ENCODE measurements at regions not wholly inside any gene's neighbourhood (a gene's known extent, or its start where the extent isn't known, plus 50 kb on each side); places are given as distances from the start of the nearest gene placed in this dataset.

DNA sequence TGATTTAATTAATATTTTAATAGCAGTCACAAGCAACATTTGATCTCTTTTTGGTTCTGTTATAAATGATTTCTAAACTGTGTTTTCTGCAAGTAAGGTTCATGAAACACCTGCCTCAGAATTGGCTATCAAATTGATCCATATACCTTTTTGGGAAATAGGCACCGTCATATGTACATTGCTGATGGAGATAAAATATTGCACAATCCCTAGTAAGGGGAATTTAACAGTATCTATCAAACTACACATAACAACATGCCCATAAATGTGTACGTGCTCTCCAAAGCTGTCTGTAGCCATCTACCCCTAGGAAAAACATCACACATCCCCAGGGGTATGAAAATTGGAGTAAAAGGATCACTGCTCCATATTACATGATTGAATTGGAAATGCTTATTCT, 167.3 kb upstream of the CPNE8 start:
- Histone ChIP-seq H3K4me3 (replicated peaks in 1 of 3; ENCODE audit: insufficient read depth in 1 of 3, low read depth in 1 of 3, low read length in 3 of 3) (no peak overlapping the region), H3K4me1 (ENCODE audit: control insufficient read depth, extremely low read depth, insufficient read depth, low read length) (no peaks in the 10 kb centered on the region), H4K20me1 (replicated peaks; ENCODE audit: control insufficient read depth, extremely low read depth, insufficient read depth, low read length) (no peaks in the 10 kb centered on the region), H3K9me1 (replicated peaks; ENCODE audit: control insufficient read depth, extremely low read depth, insufficient read depth, low read length) (no peaks in the 10 kb centered on the region), H3K27ac (ENCODE audit: insufficient read depth, low read depth, low read length) (no peak overlapping the region), H3K9me3 (replicated peaks; ENCODE audit: control insufficient read depth, insufficient read depth, low read length) (no peaks in the 10 kb centered on the region), H3K79me2 (ENCODE audit: control insufficient read depth, insufficient read depth, low read length) (no peaks in the 10 kb centered on the region), H3K27me3 (ENCODE audit: control insufficient read depth in 2 of 2, insufficient read depth in 2 of 2, low read length in 2 of 2) (no peaks in the 10 kb centered on the region), H3K4me2 (ENCODE audit: insufficient read depth, low read length) (no peak overlapping the region), H3K36me3 (ENCODE audit: control insufficient read depth in 2 of 2, extremely low read depth in 1 of 2, insufficient read depth in 2 of 2, low read length in 2 of 2) (no peaks in the 10 kb centered on the region), H3K9ac (replicated peaks; ENCODE audit: extremely low read depth, insufficient read depth, low read length) (no peak overlapping the region), H2AFZ (ENCODE audit: low read depth, low read length) (no peak overlapping the region)
- DNase-seq (ENCODE audit: low read depth, low spot score) (no peak), FAIRE-seq (no peak)
- no peak for TF ChIP-seq EZH2 (IDR thresholded peaks at IDR 0.05; ENCODE audit: borderline replicate concordance, low read depth, low read length, severe bottlenecking)
- no peak for TF ChIP-seq MYC (IDR thresholded peaks at IDR 0.05; ENCODE audit: low read depth, low read length)
- TF ChIP-seq FOS (IDR thresholded peaks at IDR 0.05; ENCODE audit: borderline replicate concordance, insufficient read depth, low read length), result no peak
- TF ChIP-seq POLR2A (IDR thresholded peaks at IDR 0.05; ENCODE audit: low read depth, low read length), result no peak
- no peak for TF ChIP-seq POLR2AphosphoS5 (IDR thresholded peaks at IDR 0.05; ENCODE audit: insufficient read depth, low read depth, low read length)
- TF ChIP-seq GATA2 (IDR thresholded peaks at IDR 0.05; ENCODE audit: insufficient read depth, insufficient read length, low read depth, low read length), result no peak
- no peak for TF ChIP-seq MAX (IDR thresholded peaks at IDR 0.05; ENCODE audit: insufficient read depth, insufficient read length)
- no peak for TF ChIP-seq JUN (IDR thresholded peaks at IDR 0.05; ENCODE audit: borderline replicate concordance, insufficient read depth, insufficient read length, low read depth)
- TF ChIP-seq, protein P1, sequence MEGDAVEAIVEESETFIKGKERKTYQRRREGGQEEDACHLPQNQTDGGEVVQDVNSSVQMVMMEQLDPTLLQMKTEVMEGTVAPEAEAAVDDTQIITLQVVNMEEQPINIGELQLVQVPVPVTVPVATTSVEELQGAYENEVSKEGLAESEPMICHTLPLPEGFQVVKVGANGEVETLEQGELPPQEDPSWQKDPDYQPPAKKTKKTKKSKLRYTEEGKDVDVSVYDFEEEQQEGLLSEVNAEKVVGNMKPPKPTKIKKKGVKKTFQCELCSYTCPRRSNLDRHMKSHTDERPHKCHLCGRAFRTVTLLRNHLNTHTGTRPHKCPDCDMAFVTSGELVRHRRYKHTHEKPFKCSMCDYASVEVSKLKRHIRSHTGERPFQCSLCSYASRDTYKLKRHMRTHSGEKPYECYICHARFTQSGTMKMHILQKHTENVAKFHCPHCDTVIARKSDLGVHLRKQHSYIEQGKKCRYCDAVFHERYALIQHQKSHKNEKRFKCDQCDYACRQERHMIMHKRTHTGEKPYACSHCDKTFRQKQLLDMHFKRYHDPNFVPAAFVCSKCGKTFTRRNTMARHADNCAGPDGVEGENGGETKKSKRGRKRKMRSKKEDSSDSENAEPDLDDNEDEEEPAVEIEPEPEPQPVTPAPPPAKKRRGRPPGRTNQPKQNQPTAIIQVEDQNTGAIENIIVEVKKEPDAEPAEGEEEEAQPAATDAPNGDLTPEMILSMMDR (IDR thresholded peaks at IDR 0.05; ENCODE audit: extremely low read depth in 1 of 2, insufficient read depth in 1 of 2, low read depth in 1 of 2, low read length in 2 of 2), result no peak
- ChIA-PET CTCF (no interaction called here), POLR2A (no interaction called here)
- intact Hi-C loops (cut with micrococcal nuclease) (no loop called here), dilution Hi-C loops (cut with MboI; ENCODE audit: extremely low pct_ligation_motif_present, low sequenced_read_pairs) (no loop called here)
- no TSS peak for BruUV-seq (replicated peaks)

All from endothelial cell of umbilical vein (primary cell).